Nephron (organoid): ENCODE measurements at regions not wholly inside any gene's neighbourhood (a gene's known extent, or its start where the extent isn't known, plus 50 kb on each side); places are given as distances from the start of the nearest gene placed in this dataset.

Experiments used
- H3K27ac Mint-ChIP-seq, 3 experiments: 2 replicates each; pipeline ENCODE4 v1.8.0; 2020; ENCODE audit warnings: mixed read lengths in 3 of 3, mild to moderate bottlenecking in 2 of 3, moderate library complexity in 1 of 3
- H3K27me3 Mint-ChIP-seq: 2 replicates; pipeline ENCODE4 v1.8.0; 2021; ENCODE audit warnings: low read depth, mild to moderate bottlenecking, moderate library complexity, mixed read lengths
- H3K36me3 Mint-ChIP-seq: 2 replicates; pipeline ENCODE4 v1.8.0; 2020; ENCODE audit warnings: low read depth, mixed read lengths
- H3K4me1 Mint-ChIP-seq: 2 replicates; pipeline ENCODE4 v1.8.0; 2020; ENCODE audit warnings: mixed read lengths
- H3K4me3 Mint-ChIP-seq, 3 experiments: 2 replicates each; pipeline ENCODE4 v1.8.0; 2020; ENCODE audit warnings: mild to moderate bottlenecking in 3 of 3, mixed read lengths in 3 of 3, moderate library complexity in 2 of 3
- H3K9me3 Mint-ChIP-seq: 2 replicates; pipeline ENCODE4 v1.8.0; 2020; ENCODE audit warnings: mixed read lengths
- TF ChIP-seq, protein P1 (sequence below), 3 experiments: fragments of 200-600 bp; sonication (generic); IDR thresholded peaks; one replicate each; pipeline ENCODE4 v1.5.0; 2021; ENCODE audit warnings: antibody characterized with exemption in 3 of 3; ENCODE audit not compliant: unreplicated experiment in 3 of 3

DNA sequence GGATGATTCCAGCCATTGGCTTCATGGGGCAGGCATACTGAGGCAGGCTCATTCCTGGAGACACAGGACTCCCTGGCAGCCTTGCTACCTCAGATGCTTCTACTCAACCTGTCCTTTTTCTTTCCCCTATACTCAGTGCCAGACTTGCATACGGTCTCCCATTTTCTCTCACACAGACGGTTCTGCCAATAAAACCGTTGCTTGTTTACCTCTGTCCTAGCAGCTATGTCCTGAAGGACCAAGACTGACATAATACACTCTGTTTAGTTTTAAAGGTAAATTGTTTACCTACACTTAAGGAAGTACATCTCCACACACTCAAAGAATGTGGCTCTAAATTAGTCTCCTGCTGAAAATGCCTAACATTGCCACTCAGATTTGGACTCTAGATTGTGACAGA, 151.0 kb upstream of the RFX3 start:
- Mint-ChIP-seq H3K27me3 (no peaks in the 10 kb centered on the region), H3K4me3 (no peak overlapping the region), H3K36me3 (no peaks in the 10 kb centered on the region), H3K4me1 (no peaks in the 10 kb centered on the region), H3K9me3 (no peaks in the 10 kb centered on the region), H3K27ac (no peak overlapping the region)
- TF ChIP-seq, protein P1, sequence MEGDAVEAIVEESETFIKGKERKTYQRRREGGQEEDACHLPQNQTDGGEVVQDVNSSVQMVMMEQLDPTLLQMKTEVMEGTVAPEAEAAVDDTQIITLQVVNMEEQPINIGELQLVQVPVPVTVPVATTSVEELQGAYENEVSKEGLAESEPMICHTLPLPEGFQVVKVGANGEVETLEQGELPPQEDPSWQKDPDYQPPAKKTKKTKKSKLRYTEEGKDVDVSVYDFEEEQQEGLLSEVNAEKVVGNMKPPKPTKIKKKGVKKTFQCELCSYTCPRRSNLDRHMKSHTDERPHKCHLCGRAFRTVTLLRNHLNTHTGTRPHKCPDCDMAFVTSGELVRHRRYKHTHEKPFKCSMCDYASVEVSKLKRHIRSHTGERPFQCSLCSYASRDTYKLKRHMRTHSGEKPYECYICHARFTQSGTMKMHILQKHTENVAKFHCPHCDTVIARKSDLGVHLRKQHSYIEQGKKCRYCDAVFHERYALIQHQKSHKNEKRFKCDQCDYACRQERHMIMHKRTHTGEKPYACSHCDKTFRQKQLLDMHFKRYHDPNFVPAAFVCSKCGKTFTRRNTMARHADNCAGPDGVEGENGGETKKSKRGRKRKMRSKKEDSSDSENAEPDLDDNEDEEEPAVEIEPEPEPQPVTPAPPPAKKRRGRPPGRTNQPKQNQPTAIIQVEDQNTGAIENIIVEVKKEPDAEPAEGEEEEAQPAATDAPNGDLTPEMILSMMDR (IDR thresholded peaks at IDR 0.05; ENCODE audit: unreplicated experiment in 3 of 3) = no peak

DNA sequence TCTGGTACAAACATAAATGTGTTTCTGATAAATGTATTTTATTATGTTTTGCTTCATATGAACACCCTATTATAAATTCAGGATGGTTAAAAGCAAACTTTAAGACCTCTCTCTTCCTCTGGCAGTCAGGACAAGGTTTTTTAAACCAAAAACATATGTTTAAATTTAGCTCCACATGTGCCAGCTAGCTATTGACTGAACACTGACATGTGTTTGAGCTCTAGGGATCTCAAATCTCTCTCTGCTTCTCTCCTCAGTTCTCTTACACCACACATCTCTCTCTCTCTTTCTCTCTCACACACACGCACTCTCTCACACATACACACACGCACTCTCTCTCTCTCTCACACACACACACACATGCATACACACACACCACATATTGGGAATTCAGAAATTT, 150.1 kb upstream of the RFX3 start:
- H3K36me3 Mint-ChIP-seq = no peaks in the 10 kb centered on the region
- no peaks in the 10 kb centered on the region for H3K4me1 Mint-ChIP-seq
- TF ChIP-seq, protein P1 (IDR thresholded peaks at IDR 0.05; ENCODE audit: unreplicated experiment in 3 of 3) = no peak
- H3K27ac Mint-ChIP-seq = peak overlapping the region in 1 of 3 experiments; percentile 5
- no peaks in the 10 kb centered on the region for H3K9me3 Mint-ChIP-seq
- H3K4me3 Mint-ChIP-seq = no peak overlapping the region
- H3K27me3 Mint-ChIP-seq = no peaks in the 10 kb centered on the region

DNA sequence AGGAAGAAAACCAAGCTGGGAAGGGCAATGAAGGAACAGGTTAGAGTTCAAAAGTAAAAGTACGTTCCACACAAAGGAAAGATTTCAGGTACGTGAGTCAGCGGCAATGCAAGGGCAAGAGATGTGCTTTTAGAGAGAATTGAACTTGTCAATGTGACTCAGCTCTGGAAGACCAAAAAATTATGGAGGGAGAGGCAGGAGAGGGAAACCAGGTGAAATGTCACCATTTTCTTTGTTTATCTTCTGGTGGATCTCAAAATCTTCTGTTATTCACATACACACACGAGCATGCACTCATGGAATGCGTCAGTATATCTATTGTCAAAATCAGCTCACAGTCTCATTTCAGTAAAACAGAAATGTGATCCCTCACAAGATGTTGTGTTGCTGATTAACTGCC, 148.8 kb upstream of the RFX3 start:
- H3K9me3 Mint-ChIP-seq = no peaks in the 10 kb centered on the region
- no peaks in the 10 kb centered on the region for H3K27me3 Mint-ChIP-seq
- H3K4me1 Mint-ChIP-seq = no peaks in the 10 kb centered on the region
- TF ChIP-seq, protein P1 (IDR thresholded peaks at IDR 0.05; ENCODE audit: unreplicated experiment in 3 of 3) = no peak
- H3K36me3 Mint-ChIP-seq = no peaks in the 10 kb centered on the region
- peak overlapping the region in 1 of 3 experiments; percentile 29 for H3K27ac Mint-ChIP-seq
- no peak overlapping the region for H3K4me3 Mint-ChIP-seq

DNA sequence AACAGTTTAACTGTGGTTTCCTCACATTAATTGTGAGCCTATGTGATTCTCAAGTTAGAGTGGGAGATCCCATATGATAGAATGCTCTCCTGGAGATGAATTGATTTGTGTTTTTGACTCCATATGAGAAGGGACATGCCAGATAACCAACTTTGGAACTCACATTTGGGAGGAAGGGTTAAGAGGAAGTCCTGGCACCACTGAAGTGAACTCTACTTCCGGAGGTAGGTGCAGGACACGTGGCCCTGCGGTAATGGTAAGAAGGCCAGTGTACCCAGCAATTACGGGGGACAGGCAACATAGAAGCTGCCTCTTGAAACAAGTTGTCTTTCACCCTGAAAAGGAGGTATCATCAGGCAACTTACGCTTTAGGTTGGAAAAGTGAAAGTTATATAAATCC, 146.6 kb upstream of the RFX3 start:
- Mint-ChIP-seq H3K27me3 (no peaks in the 10 kb centered on the region), H3K36me3 (no peaks in the 10 kb centered on the region), H3K4me1 (no peaks in the 10 kb centered on the region), H3K27ac (no peak overlapping the region), H3K9me3 (no peaks in the 10 kb centered on the region), H3K4me3 (no peak overlapping the region)
- TF ChIP-seq, protein P1 (IDR thresholded peaks at IDR 0.05; ENCODE audit: unreplicated experiment in 3 of 3) = no peak

DNA sequence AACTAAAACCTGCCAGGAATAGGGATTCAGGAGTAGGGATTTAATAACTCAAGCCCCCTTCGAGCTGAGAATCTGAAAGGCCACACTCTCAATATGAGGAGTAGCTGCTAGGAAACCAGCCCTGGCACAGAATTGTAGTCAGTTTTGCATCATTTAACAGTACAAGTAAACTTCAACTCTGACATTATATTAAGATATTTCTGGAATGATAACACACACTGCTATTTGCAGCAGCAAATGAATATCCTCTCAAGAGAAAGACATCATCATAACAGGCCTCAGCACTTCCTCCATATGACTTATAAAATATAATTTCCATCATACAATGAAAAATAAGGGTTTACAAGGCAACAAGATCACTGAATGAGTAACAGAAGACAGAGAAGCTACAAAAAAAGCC, 138.2 kb upstream of the RFX3 start:
- Mint-ChIP-seq H3K36me3 (no peaks in the 10 kb centered on the region), H3K4me3 (no peak overlapping the region), H3K9me3 (no peaks in the 10 kb centered on the region), H3K27ac (no peak overlapping the region), H3K27me3 (no peaks in the 10 kb centered on the region), H3K4me1 (peaks cover 14% of the 10 kb centered on the region)
- TF ChIP-seq, protein P1 (IDR thresholded peaks at IDR 0.05; ENCODE audit: unreplicated experiment in 3 of 3) = no peak

DNA sequence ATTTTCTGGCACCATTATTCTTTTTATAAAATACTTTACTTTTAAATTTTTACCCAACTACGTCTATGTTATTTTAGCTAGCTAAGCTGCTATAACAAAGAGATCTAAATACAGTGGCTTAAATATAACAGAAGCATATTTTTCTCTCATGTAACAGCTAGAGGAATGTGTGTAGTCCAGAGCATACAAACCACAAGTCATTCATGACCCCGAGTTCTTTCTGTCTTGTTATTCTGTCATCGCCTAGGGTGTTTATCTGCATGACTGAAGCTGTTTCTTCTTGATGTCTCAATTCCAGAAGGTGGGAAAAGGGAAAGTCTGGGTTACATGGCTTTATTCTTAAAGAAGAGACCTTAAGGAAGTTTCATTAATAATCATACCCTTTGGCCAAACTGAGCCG, 136.9 kb upstream of the RFX3 start:
- Mint-ChIP-seq H3K4me1 (peaks cover 14% of the 10 kb centered on the region), H3K27me3 (no peaks in the 10 kb centered on the region), H3K4me3 (no peak overlapping the region), H3K9me3 (no peaks in the 10 kb centered on the region), H3K36me3 (no peaks in the 10 kb centered on the region), H3K27ac (no peak overlapping the region)
- TF ChIP-seq, protein P1 (IDR thresholded peaks at IDR 0.05; ENCODE audit: unreplicated experiment in 3 of 3) = no peak
